Mesodermal cell (in vitro differentiated cells): ENCODE measurements at regions not wholly inside any gene's neighbourhood (a gene's known extent, or its start where the extent isn't known, plus 50 kb on each side); places are given as distances from the start of the nearest gene placed in this dataset.
A peak's percentile ranks its signal among the peaks of the same experiment; 100 is the strongest.

Experiments used
- H3K27ac ChIP-seq: 2 replicates; pipeline ENCODE4 v1.7.0; 2013; ENCODE audit warnings: mild to moderate bottlenecking, low read depth, low read length, moderate library complexity; ENCODE audit not compliant: severe bottlenecking
- H3K36me3 ChIP-seq: 2 replicates; pipeline ENCODE4 v1.7.1; 2013; ENCODE audit warnings: mild to moderate bottlenecking, low read length, moderate library complexity; ENCODE audit not compliant: control insufficient read depth, insufficient read depth
- H3K4me1 ChIP-seq: one replicate; pipeline ENCODE4 v1.7.1; 2013; ENCODE audit warnings: mild to moderate bottlenecking, low read length; ENCODE audit not compliant: insufficient read depth, control insufficient read depth, poor library complexity, severe bottlenecking
- H3K4me3 ChIP-seq: 2 replicates; pipeline ENCODE4 v1.7.0; 2013; ENCODE audit warnings: low read length, control low read depth, mild to moderate bottlenecking; ENCODE audit not compliant: insufficient read depth, poor library complexity, severe bottlenecking; ENCODE audit errors: extremely low read depth
- H3K9me3 ChIP-seq: 2 replicates; pipeline ENCODE4 v1.7.1; 2013; ENCODE audit warnings: mild to moderate bottlenecking, low read length, moderate library complexity; ENCODE audit not compliant: control insufficient read depth
- WGBS, 2 experiments: methylation state at CpG; one replicate each; pipeline ENCODE4 v1.1.5; 2013; ENCODE audit warnings: missing lambda C conversion rate in 2 of 2; ENCODE audit not compliant: insufficient coverage in 2 of 2; 5-methylcytosine and 5-hydroxymethylcytosine counted together

- H3K4me3 ChIP-seq, result no peak overlapping the region
- H3K27ac ChIP-seq, result peak overlapping the region; percentile 37
- WGBS, 2 experiments, result 70 to 77% methylated on average over 4 to 5 of the region's 6 CpGs
- H3K4me1 ChIP-seq, result peaks cover 12% of the 10 kb centered on the region
- H3K9me3 ChIP-seq, result no peaks in the 10 kb centered on the region
- H3K36me3 ChIP-seq, result no peaks in the 10 kb centered on the region
Observed at GRCh38 chr2:217433522-217433921, 569.3 kb downstream of the TNS1 start.

- Histone ChIP-seq H3K9me3 (no peaks in the 10 kb centered on the region), H3K4me1 (peaks cover 12% of the 10 kb centered on the region), H3K4me3 (no peak overlapping the region), H3K27ac (no peak overlapping the region), H3K36me3 (no peaks in the 10 kb centered on the region)
- whole genome bisulfite sequencing, 2 experiments, result 39 to 69% methylated on average over 2 to 4 of the region's 7 CpGs
Observed at GRCh38 chr2:217431577-217432269, 571.1 kb downstream of the TNS1 start.

- Histone ChIP-seq H3K36me3 (no peaks in the 10 kb centered on the region), H3K27ac (no peak overlapping the region), H3K4me3 (no peak overlapping the region), H3K9me3 (no peaks in the 10 kb centered on the region), H3K4me1 (peaks cover 12% of the 10 kb centered on the region)
- 86 to 100% methylated on average over 1 of the region's 3 CpGs for WGBS, 2 experiments
Observed at GRCh38 chr2:217430916-217431576, 571.2 kb upstream of the TNP1 start.

GRCh38 chr2:217429981-217430500 is 570.2 kb upstream of the TNP1 start:
- H3K4me1 ChIP-seq, result peaks cover 12% of the 10 kb centered on the region

GRCh38 chr2:217421834-217422233 is 562.0 kb upstream of the TNP1 start:
- H3K4me1 ChIP-seq, result no peaks in the 10 kb centered on the region
- H3K9me3 ChIP-seq, result no peaks in the 10 kb centered on the region
- no peaks in the 10 kb centered on the region for H3K36me3 ChIP-seq
- H3K27ac ChIP-seq, result no peak overlapping the region
- no peak overlapping the region for H3K4me3 ChIP-seq

More at GRCh38 chr2:217429981-217430500, 570.2 kb upstream of the TNP1 start:
- H3K9me3 ChIP-seq, result no peaks in the 10 kb centered on the region
- no peak overlapping the region for H3K27ac ChIP-seq
- no peak overlapping the region for H3K4me3 ChIP-seq
- H3K36me3 ChIP-seq, result no peaks in the 10 kb centered on the region
- 88 to 95% methylated on average over 3 to 5 of the region's 6 CpGs for WGBS, 2 experiments

GRCh38 chr2:217420854-217421253 is 561.0 kb upstream of the TNP1 start:
- no peak overlapping the region for H3K27ac ChIP-seq
- no peaks in the 10 kb centered on the region for H3K9me3 ChIP-seq
- H3K36me3 ChIP-seq, result no peaks in the 10 kb centered on the region
- no peak overlapping the region for H3K4me3 ChIP-seq
- 92 to 100% methylated on average over 1 to 2 of the region's 4 CpGs for WGBS, 2 experiments
- no peaks in the 10 kb centered on the region for H3K4me1 ChIP-seq

GRCh38 chr2:217419055-217419671 is 559.3 kb upstream of the TNP1 start:
- WGBS, 2 experiments, result 93 to 94% methylated on average over 2 to 3 of the region's 5 CpGs
- no peaks in the 10 kb centered on the region for H3K36me3 ChIP-seq
- H3K9me3 ChIP-seq, result no peaks in the 10 kb centered on the region
- no peaks in the 10 kb centered on the region for H3K4me1 ChIP-seq
- no peak overlapping the region for H3K27ac ChIP-seq
- no peak overlapping the region for H3K4me3 ChIP-seq

GRCh38 chr2:217418544-217418943 is 558.7 kb upstream of the TNP1 start:
- Histone ChIP-seq H3K4me1 (no peaks in the 10 kb centered on the region), H3K4me3 (no peak overlapping the region), H3K36me3 (no peaks in the 10 kb centered on the region), H3K9me3 (no peaks in the 10 kb centered on the region), H3K27ac (no peak overlapping the region)
- WGBS, 2 experiments, result 100% methylated on average over 2 of the region's 3 CpGs

GRCh38 chr2:217418090-217418489 is 558.2 kb upstream of the TNP1 start:
- 90 to 96% methylated on average over 3 of the region's 3 CpGs for WGBS, 2 experiments
- H3K9me3 ChIP-seq, result no peaks in the 10 kb centered on the region
- H3K4me1 ChIP-seq, result no peaks in the 10 kb centered on the region
- H3K4me3 ChIP-seq, result no peak overlapping the region
- no peaks in the 10 kb centered on the region for H3K36me3 ChIP-seq
- H3K27ac ChIP-seq, result no peak overlapping the region

- H3K27ac ChIP-seq, result no peak overlapping the region
- H3K9me3 ChIP-seq, result no peaks in the 10 kb centered on the region
- no peaks in the 10 kb centered on the region for H3K36me3 ChIP-seq
- no peak overlapping the region for H3K4me3 ChIP-seq
- peaks cover under 1% of the 10 kb centered on the region for H3K4me1 ChIP-seq
Observed at GRCh38 chr2:217417536-217417935, 557.7 kb upstream of the TNP1 start.

- no peak overlapping the region for H3K27ac ChIP-seq
- H3K4me3 ChIP-seq, result no peak overlapping the region
- H3K36me3 ChIP-seq, result no peaks in the 10 kb centered on the region
- H3K4me1 ChIP-seq, result peaks cover 6% of the 10 kb centered on the region
- H3K9me3 ChIP-seq, result no peaks in the 10 kb centered on the region
- no CpG with 5 or more reads among the region's 1 CpG for WGBS, 2 experiments
Observed at GRCh38 chr2:217415316-217415715, 555.5 kb upstream of the TNP1 start.
